Activated naive CD4-positive, alpha-beta T cell treated with anti-CD3 and anti-CD28 coated beads, Interleukin-2, amount 10 ng/mL, durations not matched to agents 7 days and 5 days (primary cell): ENCODE measurements at regions not wholly inside any gene's neighbourhood (a gene's known extent, or its start where the extent isn't known, plus 50 kb on each side); places are given as distances from the start of the nearest gene placed in this dataset.

ENCODE experiments used
- CTCF ChIA-PET: fragments of 350-600 bp; sonication (Branson Sonifier 250); formaldehyde crosslinking; loops from one replicate; lab custom pipeline; 2021; ENCODE audit warnings: antibody characterized with exemption; lab: Charles Lee
- DNase-seq: peaks from one replicate; pipeline ENCODE4 v3.0.0-alpha.2; 2020
- H3K27ac Mint-ChIP-seq: one replicate; pipeline ENCODE4 v1.8.0; 2021; ENCODE audit warnings: mild to moderate bottlenecking, moderate library complexity, mixed read lengths
- H3K27me3 Mint-ChIP-seq: one replicate; pipeline ENCODE4 v1.8.0; 2021; ENCODE audit warnings: mild to moderate bottlenecking, mixed read lengths
- H3K36me3 Mint-ChIP-seq: one replicate; pipeline ENCODE4 v1.8.0; 2021; ENCODE audit warnings: mixed read lengths
- H3K4me1 Mint-ChIP-seq: one replicate; pipeline ENCODE4 v1.8.0; 2021; ENCODE audit warnings: mixed read lengths
- H3K4me3 Mint-ChIP-seq: one replicate; pipeline ENCODE4 v1.8.0; 2021; ENCODE audit warnings: mild to moderate bottlenecking, moderate library complexity, mixed read lengths
- H3K9me3 Mint-ChIP-seq: one replicate; pipeline ENCODE4 v1.8.0; 2021; ENCODE audit warnings: mixed read lengths

DNA sequence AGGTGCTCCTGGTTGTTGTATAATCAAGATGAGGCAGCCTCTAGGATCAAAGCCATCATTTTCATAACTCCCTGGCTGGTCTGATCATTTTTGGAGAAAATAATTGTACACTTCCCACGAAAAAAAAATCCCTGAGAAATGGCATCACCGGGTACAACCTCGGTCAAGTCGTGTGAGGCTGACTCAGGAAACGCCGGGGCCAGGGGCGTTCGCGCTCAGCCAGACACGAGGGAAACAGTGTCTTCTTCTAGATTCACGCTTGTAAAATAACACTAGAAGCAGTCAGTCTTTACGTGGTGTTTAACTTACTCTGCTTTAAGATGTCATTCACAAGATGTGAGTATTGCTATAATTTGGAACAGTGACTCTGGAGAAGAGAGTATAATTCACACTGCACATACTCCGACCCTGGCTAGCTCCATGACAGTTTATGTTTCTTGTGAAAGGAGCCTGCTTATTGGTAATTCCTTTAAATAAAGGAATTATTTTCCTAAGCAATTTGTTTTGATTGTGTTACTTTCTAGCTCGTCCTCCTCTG lies 109.0 kb upstream of the SOX1 start:
- H3K4me3 Mint-ChIP-seq: no peak overlapping the region

DNA sequence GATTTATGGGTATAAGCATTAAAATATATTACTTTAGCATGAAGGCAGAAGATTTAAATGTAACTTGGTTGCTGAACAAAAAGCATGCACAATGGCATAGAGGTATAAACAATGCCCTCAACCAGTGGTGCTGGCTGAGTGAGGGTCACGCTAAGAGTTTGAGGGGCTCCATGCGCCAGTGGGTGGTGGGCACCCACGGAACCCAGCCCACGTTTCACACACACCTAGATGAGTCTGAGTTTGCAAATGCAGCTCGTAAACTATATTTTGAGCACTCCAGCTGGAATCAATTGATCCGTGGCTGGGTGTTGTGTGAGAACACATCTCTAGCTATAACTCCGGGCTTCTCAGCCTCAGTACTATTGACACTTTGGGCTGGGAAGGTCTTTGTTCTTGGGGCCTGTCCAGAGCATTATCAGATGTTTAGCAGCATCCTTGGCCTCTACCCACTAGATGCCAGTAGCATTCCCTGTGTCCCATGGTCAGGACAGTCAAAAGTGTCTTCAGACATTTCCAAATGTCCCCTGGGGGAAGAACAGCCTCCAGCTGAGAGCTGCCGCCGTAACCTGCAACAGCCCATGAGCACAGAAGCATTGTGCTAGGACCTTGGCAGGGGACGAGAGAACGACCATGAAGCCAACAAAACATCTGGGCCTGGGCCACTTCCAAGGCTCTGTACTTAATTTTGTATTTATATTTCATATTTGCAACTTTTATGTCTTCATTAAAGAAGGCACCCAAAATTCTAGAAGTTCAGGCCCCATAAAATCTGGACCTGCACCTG lies 108.1 kb upstream of the SOX1 start:
- Mint-ChIP-seq H3K27me3 (no peaks in the 10 kb centered on the region), H3K4me3 (no peak overlapping the region), H3K9me3 (peaks cover 4% of the 10 kb centered on the region), H3K27ac (no peak overlapping the region), H3K4me1 (no peaks in the 10 kb centered on the region), H3K36me3 (no peaks in the 10 kb centered on the region)
- DNase-seq: no peak
- CTCF ChIA-PET: no interaction called here

More for the DNA sequence above, 109.0 kb upstream of the SOX1 start:
- H3K27ac Mint-ChIP-seq: no peak overlapping the region
- no peaks in the 10 kb centered on the region for H3K36me3 Mint-ChIP-seq
- H3K4me1 Mint-ChIP-seq: no peaks in the 10 kb centered on the region
- peaks cover 4% of the 10 kb centered on the region for H3K9me3 Mint-ChIP-seq
- no peak for DNase-seq
- H3K27me3 Mint-ChIP-seq: no peaks in the 10 kb centered on the region
- CTCF ChIA-PET: no interaction called here

DNA sequence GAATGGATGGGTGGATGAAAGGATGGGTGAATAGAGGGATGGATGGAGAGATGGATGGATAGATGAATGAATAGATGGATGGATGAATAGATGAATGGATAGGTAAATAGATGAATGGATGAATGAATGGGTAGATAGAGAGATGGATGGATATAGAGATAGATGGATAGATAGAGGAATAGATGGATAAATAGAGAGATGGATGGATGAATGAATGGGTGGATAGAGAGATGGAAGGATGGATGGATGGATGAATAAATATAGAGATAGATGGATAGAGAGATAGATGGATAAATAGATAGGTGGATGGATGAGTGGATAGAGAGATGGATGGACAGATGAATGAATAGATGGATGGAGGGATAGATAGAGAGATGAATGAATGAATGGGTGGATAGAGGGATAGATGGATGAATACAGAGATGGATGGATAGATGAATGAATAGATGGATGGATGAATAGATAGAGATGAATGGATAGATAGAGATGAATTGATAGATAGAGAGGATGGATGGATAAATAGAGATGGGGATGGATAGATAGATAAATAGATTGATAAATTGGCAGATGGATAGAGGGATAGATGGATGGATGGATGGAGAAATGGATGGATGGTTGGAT lies 106.7 kb upstream of the SOX1 start:
- Mint-ChIP-seq H3K9me3 (no peaks in the 10 kb centered on the region), H3K27ac (no peak overlapping the region), H3K36me3 (no peaks in the 10 kb centered on the region), H3K4me3 (no peak overlapping the region), H3K4me1 (no peaks in the 10 kb centered on the region), H3K27me3 (no peaks in the 10 kb centered on the region)
- no peak for DNase-seq
- CTCF ChIA-PET: no interaction called here

DNA sequence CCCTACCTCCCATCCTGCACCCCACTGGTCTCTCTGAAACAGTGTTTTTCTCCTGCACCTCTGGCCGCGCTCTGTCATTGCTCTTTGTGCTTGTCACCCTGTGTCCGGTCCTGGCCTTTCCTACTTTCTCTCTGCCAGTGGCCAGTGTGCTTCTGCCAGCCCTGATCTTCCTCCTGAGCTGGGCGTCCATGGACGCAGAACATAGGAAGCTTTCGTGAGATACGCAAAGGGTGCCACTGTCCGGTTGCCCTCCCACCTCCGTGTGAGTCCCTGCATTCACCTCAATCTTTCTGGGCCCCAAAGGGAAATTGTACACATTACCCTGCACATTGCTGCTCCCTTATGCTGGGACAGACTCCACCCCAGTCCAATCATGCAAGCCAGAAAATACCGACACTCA lies 105.7 kb upstream of the SOX1 start:
- H3K4me3 Mint-ChIP-seq: no peak overlapping the region
- CTCF ChIA-PET: no interaction called here
- no peaks in the 10 kb centered on the region for H3K27me3 Mint-ChIP-seq
- no peaks in the 10 kb centered on the region for H3K4me1 Mint-ChIP-seq
- H3K9me3 Mint-ChIP-seq: no peaks in the 10 kb centered on the region
- no peaks in the 10 kb centered on the region for H3K36me3 Mint-ChIP-seq
- H3K27ac Mint-ChIP-seq: no peak overlapping the region
- no peak for DNase-seq

DNA sequence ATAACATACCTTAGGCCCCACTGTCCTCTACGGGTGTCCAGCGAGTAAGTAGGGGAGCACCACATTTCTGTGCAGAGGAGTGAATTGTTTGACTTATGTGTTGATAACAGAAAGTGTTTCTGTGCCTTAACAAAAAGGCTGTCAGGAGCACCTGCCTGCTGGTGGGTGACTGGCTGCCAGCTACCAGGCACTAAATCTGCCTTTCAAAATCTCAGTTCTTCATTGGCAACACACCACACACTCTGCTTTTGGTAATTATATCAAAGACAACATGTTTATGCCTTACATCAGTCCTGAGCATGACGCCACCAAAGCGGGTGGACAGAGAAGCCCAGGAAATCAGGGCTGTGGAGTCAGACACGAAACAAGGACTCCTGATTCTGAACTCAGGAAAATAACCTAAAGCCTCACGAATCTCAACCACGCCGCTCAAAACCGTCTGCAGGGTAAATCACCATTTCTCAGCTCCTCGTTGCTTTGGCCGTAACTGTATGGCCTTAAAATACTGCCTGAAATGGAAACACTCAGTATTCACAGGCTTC lies 105.2 kb upstream of the SOX1 start:
- no peak for DNase-seq
- no peaks in the 10 kb centered on the region for H3K27me3 Mint-ChIP-seq
- no peak overlapping the region for H3K4me3 Mint-ChIP-seq
- H3K9me3 Mint-ChIP-seq: no peaks in the 10 kb centered on the region
- no peaks in the 10 kb centered on the region for H3K4me1 Mint-ChIP-seq
- CTCF ChIA-PET: no interaction called here
- H3K36me3 Mint-ChIP-seq: no peaks in the 10 kb centered on the region
- no peak overlapping the region for H3K27ac Mint-ChIP-seq

DNA sequence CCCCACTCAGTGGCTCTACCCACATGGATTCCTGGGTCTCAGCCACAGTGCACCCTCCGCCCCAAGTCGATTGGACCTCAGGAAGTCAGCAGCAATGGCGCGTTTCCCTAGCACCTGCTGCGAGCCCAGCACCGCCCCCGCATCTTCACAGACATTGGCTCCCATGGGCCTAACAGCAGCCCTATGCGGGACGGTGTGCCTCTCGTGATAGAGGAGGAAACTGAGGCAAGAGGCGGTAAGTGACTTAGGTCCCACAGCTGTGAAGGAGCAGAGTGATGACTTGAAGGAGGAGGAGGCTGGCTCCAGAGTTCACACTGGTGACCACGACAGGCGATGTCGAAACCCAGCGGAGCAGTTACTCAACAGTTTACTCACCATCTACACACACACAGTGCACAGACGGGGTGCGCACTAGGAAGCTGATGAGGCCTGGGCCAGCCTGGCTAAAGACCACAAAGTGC lies 104.5 kb upstream of the SOX1 start:
- CTCF ChIA-PET: no interaction called here
- Mint-ChIP-seq H3K4me1 (no peaks in the 10 kb centered on the region), H3K9me3 (no peaks in the 10 kb centered on the region), H3K27ac (no peak overlapping the region), H3K4me3 (no peak overlapping the region), H3K27me3 (no peaks in the 10 kb centered on the region), H3K36me3 (no peaks in the 10 kb centered on the region)
- no peak for DNase-seq

DNA sequence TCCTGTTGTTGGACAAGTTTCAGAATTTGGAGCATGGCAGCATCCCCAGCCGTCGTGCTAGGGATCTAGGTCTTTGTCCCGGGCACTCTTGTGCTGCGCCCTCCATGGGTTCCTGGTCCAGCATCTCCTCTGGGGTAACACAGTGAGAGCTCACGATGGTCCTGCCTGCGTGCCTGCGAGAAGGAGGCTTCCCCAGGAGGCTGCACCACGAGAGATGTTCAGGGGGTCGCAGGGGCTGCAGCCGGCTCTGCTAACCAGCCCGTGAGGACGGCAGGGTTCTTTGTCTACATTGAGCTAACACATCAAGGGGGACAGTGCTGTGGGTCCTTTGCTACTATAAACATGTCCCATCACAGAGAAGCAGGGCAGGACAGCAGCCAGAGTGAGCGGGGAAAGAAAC lies 103.9 kb upstream of the SOX1 start:
- no peaks in the 10 kb centered on the region for H3K9me3 Mint-ChIP-seq
- no peak overlapping the region for H3K4me3 Mint-ChIP-seq
- no peaks in the 10 kb centered on the region for H3K36me3 Mint-ChIP-seq
- H3K27me3 Mint-ChIP-seq: no peaks in the 10 kb centered on the region
- DNase-seq: no peak
- no peaks in the 10 kb centered on the region for H3K4me1 Mint-ChIP-seq
- CTCF ChIA-PET: no interaction called here
- H3K27ac Mint-ChIP-seq: no peak overlapping the region

DNA sequence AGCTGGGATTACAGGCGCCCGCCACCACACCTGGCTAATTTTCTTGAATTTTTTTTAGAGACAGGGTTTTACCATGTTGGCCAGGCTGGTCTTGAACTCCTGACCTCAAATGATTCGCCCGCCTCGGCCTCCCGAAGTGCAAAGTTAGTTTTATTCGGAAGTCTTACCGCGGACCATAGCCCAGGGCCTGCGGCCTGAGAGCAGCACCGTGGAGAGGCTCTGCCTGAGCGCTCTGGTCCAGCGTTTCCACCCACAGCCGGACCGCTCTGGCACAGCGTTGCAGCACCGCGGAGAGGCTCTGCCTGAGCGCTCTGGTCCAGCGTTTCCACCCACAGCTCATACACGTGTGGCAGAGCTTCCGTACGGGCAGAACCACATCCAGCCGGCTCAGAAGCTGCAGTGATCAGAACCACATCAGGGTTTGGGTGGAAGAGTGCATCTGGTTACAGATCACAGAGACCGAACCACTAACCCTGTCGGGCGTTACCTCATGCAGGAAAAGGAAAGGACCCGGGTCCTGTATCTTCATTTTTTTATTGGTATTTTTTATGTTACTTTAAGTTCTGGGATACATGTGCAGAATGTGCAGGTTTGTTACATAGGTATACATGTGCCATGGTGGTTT lies 102.4 kb upstream of the SOX1 start:
- H3K36me3 Mint-ChIP-seq: no peaks in the 10 kb centered on the region
- no peaks in the 10 kb centered on the region for H3K4me1 Mint-ChIP-seq
- no peak overlapping the region for H3K4me3 Mint-ChIP-seq
- no peaks in the 10 kb centered on the region for H3K27me3 Mint-ChIP-seq
- H3K9me3 Mint-ChIP-seq: no peaks in the 10 kb centered on the region
- no peak for DNase-seq
- CTCF ChIA-PET: no interaction called here
- H3K27ac Mint-ChIP-seq: no peak overlapping the region

DNA sequence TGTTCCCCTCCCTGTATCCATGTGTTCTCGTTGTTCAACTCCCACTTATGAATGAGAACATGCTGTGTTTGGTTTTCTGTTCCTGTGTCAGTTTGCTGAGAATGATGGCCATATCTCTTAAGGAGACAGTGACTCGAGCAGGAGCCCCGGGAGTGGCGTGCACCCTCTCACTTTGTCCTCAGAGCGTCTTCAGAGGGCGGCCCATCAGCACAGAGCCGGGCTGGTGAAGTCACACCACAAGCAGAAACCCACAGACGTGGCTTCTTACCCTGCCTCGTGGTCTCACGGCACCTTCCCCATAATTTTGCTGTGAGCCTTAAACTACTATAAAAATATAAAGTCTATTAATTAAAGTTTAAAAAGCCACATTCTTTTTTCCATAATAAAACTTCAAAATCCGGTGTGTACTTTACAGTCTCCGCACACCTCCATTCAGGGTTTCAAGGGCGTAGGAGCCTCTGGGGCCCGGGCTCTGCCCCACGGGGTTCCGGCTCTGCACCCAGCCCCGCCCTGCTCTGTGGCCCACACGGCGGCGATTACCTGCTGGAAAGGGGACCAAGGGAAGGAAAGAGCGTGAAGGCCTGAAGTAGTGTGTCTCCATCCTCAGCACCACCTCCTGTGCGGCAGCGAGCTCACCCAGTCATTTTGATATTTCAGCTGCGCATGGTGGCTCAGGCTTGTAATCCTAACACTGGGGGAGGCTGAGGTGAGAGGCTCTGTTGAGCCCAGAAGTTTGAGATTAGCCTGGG lies 101.3 kb upstream of the SOX1 start:
- CTCF ChIA-PET: no interaction called here

DNA sequence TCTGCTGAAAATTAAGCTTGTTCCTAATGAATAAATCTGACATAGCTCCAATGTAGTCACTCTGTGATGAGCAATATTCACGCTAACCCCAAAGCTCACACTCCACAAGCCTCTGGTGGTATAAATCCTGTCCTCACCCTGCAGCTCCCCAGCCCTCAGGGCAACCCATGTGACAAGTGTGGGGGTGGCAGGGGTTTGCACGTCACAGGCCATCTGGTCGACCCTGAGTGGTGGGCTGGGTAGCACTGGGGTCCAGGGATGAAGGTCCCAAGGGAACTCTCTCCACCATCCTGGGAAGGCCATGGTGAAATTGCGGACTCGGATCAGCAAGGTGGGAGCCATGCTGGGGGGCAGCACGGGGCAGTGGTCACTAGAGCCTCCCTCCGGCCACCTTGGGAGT lies 100.0 kb upstream of the SOX1 start:
- no peak overlapping the region for H3K27ac Mint-ChIP-seq

More for the DNA sequence above, 101.3 kb upstream of the SOX1 start:
- H3K27ac Mint-ChIP-seq: no peak overlapping the region
- no peaks in the 10 kb centered on the region for H3K36me3 Mint-ChIP-seq
- DNase-seq: no peak
- H3K4me3 Mint-ChIP-seq: no peak overlapping the region
- H3K4me1 Mint-ChIP-seq: no peaks in the 10 kb centered on the region
- no peaks in the 10 kb centered on the region for H3K9me3 Mint-ChIP-seq
- peaks cover 2% of the 10 kb centered on the region for H3K27me3 Mint-ChIP-seq

DNA sequence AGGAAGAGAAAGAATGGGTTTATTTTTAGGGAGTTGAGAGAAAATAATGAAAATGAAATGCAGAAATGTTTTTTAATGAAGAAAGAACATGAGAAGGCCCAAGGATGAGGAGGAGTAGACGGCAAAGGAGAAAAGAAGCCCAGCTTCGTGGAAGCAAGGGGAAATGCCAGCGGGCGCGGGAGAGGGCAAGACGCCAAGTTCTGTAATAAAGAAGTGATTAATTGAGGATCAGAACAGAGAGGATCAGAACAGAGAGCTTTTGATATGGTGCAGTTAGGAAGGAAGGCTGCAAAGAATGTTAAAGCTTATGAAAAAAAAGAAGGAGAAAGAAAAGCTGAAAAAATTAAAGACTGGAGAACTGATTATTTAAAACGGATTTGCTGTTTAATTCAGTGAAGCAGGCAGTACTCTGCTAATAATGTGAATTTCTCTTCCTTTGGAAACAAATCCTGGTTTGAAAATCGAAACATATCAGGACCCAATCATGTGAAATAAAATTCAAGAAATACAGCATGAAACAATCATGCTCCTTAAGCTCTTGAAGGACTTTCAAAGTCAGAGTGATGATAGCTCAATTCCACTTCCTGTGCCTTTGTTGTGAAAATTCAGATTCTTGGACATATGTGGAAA lies 99.3 kb upstream of the SOX1 start:
- no peaks in the 10 kb centered on the region for H3K36me3 Mint-ChIP-seq
- DNase-seq: no peak
- CTCF ChIA-PET: no interaction called here
- no peak overlapping the region for H3K4me3 Mint-ChIP-seq
- H3K27ac Mint-ChIP-seq: no peak overlapping the region
- H3K4me1 Mint-ChIP-seq: no peaks in the 10 kb centered on the region
- no peaks in the 10 kb centered on the region for H3K9me3 Mint-ChIP-seq
- peaks cover 3% of the 10 kb centered on the region for H3K27me3 Mint-ChIP-seq

More for the DNA sequence above, 100.0 kb upstream of the SOX1 start:
- CTCF ChIA-PET: no interaction called here
- DNase-seq: no peak
- H3K9me3 Mint-ChIP-seq: no peaks in the 10 kb centered on the region
- H3K27me3 Mint-ChIP-seq: peaks cover 3% of the 10 kb centered on the region
- H3K4me1 Mint-ChIP-seq: no peaks in the 10 kb centered on the region
- no peak overlapping the region for H3K4me3 Mint-ChIP-seq
- no peaks in the 10 kb centered on the region for H3K36me3 Mint-ChIP-seq

DNA sequence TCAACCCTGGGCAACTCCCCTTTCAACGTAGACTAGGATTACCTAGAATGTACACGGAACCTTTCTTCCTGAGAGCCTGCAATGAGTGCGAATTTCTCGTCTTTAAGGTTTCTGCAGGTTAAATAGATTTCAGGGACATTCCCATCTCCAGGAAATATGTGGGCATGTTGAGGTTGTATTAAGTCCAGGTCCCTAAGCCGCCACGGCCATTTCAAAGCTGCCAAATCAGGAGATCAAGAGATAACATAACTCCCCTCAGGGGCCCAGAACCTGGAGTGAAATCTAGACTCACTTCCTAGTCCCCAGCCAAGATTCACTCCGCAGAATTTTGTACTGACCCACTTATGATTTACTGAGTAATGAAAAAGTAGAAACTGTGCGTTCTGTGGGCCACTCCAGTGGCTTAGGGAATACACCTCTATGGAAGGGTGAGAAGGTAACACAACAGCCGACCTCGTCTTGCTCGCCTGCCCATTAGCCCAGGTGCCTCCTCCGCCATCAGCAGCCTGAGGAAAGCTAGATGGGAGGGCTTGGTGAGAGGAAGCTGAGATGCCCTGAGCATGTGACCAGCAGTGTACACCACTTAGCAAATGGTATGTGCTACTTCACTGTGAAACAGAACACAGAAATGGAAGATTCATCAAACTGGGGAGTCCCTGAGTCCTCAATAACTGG lies 98.5 kb upstream of the SOX1 start:
- CTCF ChIA-PET: no interaction called here
- no peak overlapping the region for H3K4me3 Mint-ChIP-seq
- no peaks in the 10 kb centered on the region for H3K4me1 Mint-ChIP-seq
- H3K27me3 Mint-ChIP-seq: peaks cover 8% of the 10 kb centered on the region
- H3K9me3 Mint-ChIP-seq: no peaks in the 10 kb centered on the region
- no peaks in the 10 kb centered on the region for H3K36me3 Mint-ChIP-seq
- no peak for DNase-seq
- H3K27ac Mint-ChIP-seq: no peak overlapping the region

DNA sequence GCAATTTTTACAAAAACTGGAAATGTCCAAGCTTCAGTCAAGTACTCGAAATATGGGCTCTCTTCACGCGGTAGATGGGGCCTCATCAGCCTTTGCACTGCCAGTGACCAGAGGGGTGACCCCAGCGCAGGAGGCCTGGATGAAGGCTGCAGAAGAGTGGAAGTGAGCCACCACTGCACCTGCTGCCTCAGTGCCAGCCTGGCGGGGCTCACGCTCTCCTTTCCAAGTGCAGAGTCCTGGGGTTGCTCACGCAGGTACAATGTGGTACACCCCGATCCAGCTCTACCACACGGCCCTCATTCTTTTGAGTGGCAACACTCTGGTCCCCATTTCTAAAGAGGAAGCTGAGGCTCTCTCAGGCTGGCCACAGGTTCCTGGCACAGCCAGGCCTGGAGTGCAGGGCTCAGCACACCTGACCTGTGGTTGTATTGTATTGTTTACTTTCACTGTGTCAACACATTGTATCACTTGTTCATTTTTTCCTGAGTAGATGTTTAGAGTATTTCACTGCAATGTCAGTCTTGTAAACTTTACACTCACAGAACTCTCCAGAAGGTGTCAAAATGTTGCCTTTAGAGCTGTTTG lies 97.3 kb upstream of the SOX1 start:
- CTCF ChIA-PET: no interaction called here
- Mint-ChIP-seq H3K9me3 (peaks cover 7% of the 10 kb centered on the region), H3K4me3 (no peak overlapping the region), H3K36me3 (no peaks in the 10 kb centered on the region), H3K4me1 (no peaks in the 10 kb centered on the region), H3K27ac (no peak overlapping the region), H3K27me3 (peaks cover 8% of the 10 kb centered on the region)
- no peak for DNase-seq
